Activated naive CD4-positive, alpha-beta T cell treated with anti-CD3 and anti-CD28 coated beads, Interleukin-2, amount 50 U/mL, for 16 hours (primary cell): ENCODE measurements at regions not wholly inside any gene's neighbourhood (a gene's known extent, or its start where the extent isn't known, plus 50 kb on each side); places are given as distances from the start of the nearest gene placed in this dataset.
"Not testable (repeated sequence)": the region's sequence is repeated elsewhere in the genome, so short reads cannot be mapped to it uniquely, and the experiment has no call there.

ENCODE experiments used
- DNase-seq: peaks from one replicate; pipeline ENCODE4 v3.0.0-alpha.2; 2020

DNA sequence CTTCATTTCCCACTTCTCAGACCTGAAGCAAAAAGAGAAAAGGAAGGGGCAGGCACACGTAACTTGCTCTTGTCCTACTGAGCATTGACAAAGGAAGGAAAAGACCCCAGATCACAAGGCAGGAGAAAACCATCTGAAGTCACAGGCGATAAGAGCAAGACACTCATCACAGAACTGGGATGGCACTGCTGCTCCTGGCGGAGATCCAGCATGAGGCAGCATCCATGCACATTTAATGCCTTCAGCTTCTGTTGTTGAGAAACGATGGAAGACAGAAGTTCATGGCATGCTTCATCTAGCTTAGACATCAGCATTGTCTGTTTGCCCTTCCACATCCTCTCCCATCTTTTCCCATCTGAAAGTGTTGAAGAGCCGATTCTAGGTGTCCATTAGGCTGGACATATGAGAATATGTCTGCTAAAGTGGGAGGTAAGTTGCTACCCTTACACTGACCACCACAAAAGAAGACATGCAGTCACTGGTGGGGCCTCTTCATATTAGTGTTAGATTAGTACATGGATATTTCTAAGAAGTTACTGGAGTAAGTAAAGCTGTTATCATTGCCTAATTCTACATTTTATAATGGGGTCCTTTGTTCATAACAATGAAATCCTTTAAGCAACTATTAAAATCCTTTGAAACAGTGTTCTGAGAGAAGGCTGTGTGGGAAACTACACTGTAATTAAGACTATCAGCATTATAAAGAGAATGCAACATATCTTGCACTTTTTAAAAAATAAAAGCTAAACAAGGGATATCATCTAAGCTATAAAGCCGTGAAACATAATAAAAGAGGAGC lies 618.5 kb downstream of the C6orf118 start:
- no peak for DNase-seq

DNA sequence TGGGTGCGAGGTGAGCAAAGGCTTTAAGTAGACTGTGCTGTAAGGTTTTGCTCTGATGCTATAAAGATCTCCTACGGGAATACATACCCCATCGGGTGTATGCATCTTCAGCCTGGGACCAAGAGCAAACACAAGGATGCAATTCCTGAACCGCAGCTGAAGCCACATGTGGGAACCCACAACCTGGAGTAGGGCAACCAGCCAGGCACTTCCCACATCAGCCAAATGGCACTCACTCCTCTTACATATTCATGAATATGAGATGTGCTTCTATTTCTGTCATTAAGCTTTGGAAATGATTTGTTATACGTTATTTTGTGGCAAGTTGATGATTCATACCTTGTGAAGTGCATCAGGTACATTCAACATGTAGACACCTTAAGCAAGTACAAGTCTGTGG lies 619.2 kb downstream of the C6orf118 start:
- DNase-seq = no peak

DNA sequence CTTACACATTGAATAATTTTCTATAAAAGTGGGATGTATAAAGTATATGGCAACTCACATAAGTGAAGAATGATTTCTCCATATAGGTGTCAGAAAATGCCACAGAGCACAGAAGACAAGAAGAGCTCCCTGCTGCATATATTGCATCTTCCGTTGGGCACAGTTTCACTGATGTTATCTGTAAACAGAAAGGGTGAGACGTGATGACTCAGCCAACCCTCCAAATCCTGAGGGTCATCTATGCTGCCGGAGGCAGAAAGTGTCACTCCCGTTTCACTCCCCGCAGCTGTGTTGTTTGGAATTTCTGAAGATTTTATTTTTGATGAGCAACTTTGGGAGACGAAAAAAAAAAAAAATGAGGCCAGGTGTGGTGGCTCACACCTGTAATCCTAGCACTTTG lies 644.1 kb downstream of the C6orf118 start:
- no peak for DNase-seq

DNA sequence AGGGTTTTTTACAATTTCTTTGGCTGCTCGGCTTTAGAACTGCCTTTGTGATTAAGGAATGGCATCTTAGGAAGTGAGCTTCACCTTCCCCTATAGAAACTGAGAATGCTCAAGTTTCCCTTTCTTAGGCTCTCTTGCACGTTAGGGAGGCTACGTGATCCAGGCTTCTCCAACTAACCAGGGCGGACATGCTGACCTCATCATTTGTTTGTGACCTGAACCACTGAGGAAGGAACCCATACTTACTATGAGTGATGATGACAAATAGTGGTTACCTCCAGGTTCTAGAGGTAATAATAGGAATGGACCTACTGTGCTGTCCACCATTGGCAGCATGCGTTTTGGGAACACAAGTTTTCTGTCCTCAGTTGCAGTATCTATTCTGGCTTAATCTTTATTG lies 645.8 kb downstream of the C6orf118 start:
- no peak for DNase-seq

DNA sequence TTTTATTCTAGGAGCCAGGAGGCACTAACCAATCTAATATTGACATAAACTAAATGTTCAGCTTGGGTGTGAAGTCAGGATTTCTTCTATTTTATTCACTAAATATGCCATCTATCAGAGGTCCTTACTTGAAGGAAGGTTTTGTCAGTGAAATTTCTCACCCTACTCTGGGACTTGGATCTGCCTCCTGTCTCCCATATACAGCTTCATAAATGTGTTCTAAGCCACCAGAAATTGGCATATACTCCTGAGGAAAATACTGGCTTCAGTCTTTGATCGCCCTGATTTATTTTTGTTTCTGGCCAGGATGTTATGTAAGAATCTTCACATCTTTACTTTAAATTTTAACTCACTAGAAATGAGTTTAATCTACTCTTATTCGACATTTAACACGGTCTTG lies 647.7 kb downstream of the C6orf118 start:
- no peak for DNase-seq

DNA sequence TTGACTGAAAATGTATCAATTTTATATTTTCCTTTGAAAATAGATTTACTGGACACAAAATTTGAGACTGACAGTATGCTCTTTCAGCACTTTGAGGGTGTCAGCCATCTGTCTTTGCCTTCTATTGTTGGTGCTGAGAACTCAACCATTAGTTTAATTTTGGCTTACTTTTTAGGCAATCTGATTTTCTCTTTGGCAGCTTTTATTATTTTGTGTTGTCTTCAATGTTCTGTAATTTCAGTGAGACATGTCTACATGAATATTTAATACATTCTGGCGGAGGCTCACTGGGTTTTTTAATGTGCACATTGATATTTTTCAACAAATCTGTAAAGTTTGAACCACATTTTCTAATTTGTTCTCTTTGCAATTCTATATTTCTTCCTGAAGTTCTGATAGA lies 648.6 kb downstream of the C6orf118 start:
- no peak for DNase-seq

DNA sequence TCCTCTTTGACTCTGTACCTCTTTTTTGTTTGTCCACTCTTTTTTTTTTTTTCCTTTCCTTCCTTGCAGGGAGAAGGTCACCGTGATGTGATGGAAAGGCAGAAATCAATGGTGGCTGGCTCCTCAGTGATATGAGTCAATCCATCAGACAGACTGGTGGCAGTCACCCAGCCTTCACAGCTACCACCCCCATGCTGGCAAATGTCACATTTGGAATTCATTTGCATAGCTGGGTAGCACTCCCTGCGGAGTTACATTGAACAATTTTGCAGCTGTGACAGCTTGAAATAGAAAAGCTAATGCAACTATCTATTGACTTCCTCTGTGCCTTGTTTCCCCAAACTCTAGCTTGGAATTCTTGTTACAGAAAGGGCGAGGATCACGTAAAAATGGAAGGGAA lies 668.4 kb downstream of the C6orf118 start:
- DNase-seq = no peak

DNA sequence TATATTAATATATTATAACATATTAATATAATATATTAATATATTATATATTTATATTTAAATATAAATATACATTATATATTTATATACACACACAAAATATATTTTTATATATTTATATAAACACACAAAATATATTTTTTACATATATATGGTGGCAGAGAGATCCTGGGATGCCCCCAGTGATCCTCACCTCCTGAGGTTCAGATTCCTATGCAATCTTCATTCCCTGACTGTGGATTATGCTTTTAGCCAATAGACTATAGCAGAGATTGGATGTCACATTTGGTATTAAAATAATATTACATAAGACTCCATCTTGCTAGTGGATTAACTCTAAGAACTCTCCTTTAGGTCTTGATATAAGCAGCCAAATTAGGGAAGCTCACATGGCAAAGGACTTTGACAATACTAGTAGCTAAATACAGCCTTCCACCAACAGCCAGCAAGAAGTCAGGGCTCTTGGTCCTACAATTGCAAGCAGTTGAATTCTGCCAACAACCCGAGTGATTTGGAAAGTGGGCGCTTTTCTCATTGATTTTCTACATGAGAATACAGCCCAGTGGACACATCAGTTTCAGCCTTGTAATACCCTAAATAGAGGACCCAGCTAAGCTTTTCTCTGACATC lies 681.0 kb downstream of the C6orf118 start:
- DNase-seq = no peak

DNA sequence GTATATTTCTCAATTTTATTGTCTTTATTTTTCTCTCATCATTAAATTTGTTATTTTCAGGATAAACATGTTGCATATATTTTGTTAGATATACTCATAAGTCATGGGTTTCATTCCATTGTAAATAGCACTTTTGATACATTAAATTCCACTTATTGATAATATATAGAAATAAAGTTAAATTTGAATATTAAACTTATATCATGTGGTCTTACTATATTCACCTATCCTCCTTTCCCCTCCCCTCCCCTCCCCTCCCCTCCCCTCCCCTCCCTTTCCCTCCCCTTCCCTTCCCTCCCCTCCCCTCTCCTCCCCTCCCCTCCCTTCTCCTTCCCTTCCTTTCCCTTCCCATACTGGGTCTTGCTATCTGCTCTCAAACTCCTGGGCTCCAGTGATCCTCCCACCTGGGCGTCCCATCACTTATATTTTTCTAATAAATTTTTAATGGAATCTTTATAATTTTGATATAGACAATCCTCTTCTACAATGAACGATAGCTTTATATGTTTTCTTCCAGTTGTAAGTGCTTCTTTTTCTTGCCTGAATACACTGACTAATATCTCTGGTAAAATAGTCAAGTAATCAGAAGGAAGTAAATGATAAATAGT lies 692.4 kb downstream of the C6orf118 start:
- DNase-seq = no peak

DNA sequence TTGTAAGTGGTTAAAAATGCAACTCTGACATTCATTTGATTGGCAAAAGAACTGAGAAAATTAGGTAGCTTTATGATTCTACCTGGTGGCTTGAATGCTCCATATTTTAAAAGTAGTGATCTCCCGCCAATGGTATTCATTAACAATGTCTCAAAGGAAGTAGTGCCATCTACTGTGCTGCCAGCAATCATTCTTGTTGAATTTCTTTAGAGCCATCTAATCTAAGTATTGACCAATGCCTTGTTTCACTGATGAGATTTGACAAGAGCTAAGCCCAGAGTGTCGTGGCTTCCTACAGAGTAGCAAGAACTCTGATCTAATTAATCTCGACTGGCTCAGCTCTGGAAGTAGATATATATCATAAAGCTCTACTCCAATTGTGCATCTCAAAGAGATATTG lies 696.7 kb downstream of the C6orf118 start:
- DNase-seq = no peak

DNA sequence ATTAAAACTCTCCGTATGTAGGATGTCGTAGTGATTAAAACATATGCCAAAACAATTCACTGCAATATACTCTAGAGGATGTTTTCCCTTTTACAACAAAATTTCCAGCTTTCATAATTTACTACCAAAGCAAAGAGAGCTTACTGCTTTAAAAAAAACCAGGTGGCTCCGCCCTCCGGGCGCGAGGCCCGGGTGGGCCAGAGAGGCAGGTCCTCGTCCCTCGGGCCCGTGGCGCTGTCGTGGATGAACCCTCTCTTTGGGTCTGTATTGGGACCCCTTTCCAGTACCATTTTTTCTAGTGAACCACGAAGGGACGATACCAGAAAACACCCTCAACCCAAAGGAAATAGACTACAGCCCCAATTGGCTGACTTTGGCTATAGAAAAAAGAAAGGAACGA lies 698.5 kb downstream of the C6orf118 start:
- DNase-seq = not testable (repeated sequence)

DNA sequence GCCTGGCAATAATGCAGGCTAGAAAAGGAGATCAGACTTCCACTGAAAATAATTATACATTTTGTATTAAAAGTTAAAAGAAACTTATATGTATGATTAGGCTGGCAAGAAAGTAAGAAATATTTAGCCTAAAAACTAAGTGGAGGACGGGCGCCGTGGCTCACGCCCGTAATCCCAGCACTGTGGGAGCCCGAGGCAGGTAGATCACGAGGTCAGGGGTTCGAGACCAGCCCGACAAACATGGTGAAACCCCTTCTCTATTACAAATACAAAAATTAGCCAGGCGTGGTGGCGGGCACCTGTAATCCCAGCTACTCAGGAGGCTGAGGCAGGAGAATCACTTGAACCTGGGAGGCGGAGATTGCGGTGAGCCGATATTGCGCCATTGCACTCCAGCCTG lies 707.0 kb downstream of the C6orf118 start:
- not testable (repeated sequence) for DNase-seq

DNA sequence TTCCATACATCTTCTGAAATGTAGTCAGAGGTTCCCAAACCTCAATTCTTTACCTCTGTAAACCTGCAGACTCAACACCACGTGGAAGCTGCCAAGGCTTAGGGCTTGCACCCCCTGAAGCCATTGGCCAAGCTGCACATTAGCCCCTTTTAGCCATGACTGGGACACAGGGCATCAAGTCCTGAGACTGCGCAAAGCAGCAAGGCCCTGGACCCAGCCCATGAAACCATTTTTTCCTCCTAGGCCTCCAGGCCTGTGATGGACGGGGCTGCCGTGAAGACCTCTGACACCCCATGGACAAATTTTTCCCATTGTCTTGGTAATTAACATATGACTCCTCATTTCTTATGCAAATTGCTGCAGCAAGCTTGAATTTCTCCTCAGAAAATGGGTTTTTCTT lies 727.8 kb downstream of the C6orf118 start:
- DNase-seq = no peak

DNA sequence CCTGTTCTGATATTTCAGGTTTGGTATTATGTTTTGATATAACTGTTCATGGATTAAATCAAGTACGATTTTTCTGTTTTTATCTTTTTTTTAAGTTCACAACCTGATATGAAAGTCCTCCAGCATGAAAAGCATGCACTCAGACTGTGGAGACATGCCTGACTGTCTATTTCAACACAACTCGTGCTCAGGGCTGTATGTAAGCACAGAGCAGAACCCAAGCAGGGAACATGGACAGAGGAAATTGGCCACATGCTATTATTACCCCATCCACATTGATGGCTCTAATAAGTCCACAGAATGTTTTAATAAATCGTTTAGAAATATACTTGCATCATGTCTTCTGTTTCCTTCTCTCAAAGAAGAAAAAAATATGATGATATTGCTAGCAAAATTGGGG lies 730.4 kb downstream of the C6orf118 start:
- no peak for DNase-seq

DNA sequence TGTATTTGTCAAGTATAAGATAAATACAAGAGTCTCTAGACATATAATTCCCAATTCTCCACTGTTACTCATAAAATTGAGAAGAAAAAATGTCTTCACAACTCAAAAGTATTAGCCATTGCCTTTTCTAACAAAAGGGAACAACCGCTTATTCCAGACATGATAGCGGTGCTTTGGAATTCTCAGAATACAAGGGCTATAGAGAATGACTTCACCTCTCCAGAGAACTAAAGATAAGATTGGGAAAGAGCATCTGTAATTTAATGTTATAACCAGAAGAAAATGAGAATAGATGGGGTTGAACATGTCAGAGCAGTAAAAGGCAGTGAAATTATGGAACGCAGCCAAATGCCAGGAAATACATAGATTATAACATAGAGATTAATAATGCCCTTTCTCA lies 730.8 kb downstream of the C6orf118 start:
- no peak for DNase-seq

DNA sequence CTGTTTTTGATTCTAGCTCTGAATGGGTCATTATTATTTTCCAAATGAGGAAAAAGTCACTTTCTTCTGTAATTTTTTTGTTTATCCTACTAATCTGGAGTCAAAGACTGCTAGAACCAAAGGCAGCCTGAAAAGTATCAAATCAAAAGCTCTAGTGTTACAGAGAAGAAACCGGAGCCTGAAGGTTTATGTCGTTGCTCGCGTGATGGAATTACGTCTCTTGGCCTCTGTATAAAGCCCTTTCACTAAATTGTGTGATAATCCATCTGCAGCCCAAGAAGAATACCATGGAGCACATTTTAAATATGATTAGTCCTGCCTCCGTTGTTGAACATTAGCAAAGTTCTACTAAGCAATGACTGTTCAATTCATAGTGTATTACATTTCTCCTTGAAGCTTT lies 738.6 kb downstream of the C6orf118 start:
- DNase-seq = no peak

DNA sequence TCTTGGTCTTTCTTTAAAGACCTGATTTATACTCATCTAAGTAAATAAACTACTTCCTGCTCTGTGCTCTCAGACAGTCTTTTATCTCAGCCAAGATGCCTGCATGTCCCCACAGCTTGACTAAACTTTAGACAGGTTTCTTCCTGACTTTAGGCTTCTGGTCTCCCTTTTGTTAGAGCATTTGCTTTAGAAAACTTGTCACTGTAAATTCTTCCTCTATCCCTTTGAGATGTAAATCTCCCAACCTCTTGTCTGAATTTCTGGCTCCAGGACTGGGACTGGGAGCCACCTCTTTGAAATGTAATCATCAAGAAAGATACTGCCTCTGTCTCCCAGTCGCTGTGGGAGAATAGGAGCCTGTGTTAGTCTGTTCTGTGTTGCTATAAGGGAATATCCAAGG lies 739.9 kb downstream of the C6orf118 start:
- DNase-seq = no peak

DNA sequence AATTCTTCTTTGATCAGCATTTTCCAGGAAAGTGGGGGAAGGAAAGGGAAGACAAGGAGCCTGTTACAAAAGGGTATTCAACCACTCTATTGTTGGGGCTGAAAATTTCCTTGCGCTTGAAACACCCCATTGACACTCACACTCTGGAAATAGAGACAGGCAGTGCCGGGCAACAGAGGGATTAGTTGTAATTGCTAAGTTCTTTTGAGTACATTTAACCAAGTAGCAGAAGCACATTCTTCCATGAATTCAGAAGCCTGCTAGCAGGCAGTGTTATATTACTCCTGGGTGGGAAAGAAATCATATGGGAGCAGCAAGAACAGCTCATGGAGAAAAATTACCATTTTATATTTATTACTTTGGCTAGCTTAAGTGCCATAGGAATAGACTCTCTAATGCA lies 745.5 kb downstream of the C6orf118 start:
- no peak for DNase-seq

DNA sequence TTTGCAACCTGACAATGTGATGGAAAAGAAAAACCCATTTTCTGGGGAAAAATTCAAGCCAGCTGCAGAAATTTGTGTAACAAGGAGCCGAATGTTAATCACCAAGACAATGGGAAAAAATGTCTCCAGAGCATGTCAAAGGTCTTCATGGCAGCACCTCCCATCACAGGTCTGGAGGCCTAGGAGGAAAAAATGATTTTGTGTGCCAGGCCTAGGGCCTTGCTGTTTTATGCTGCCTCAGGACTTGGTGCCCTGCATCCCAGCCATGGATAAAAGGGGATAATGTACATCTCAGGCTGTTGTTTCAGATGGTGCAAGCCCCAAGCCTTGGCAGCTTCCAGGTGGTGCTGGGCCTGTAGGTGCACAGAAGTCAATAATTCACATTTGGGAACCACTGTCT lies 747.7 kb downstream of the C6orf118 start:
- no peak for DNase-seq

DNA sequence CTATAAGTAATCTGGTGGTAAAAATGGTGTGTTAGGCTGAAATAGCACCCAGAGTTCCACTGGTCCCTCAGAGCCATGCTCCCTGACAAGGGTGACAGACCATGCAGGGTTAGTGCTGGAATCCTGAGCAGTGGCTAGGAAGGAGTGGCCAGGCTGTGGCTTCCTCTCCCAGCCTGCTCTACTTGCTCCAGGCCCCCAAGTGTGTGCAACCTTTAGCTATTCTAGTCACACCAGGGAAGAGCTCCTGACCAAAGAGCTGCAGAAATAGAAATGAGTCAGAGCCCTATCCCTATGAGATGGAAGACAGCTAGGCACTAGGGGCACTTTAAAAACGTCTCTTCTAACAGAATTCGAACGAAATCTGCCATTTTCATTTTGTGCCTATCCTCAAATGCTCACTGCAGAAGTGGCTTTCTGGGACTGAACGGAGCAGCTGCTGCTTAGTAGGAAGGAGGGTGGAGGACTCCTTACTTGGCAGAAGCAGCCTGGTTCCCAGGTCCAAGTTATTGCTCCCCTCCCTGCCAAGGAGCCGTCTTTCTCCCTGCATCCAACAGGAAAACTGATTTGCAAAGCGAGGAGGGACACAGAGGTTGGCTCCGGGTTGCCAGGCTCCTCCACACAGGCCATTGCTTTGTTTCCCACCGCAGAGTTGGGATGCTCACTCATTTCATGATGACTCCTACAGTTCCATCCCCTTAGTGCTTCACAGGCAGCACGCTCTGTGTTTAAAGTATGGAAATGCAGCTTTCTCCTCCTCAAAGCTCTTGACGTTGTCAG lies 754.5 kb downstream of the C6orf118 start:
- no peak for DNase-seq

DNA sequence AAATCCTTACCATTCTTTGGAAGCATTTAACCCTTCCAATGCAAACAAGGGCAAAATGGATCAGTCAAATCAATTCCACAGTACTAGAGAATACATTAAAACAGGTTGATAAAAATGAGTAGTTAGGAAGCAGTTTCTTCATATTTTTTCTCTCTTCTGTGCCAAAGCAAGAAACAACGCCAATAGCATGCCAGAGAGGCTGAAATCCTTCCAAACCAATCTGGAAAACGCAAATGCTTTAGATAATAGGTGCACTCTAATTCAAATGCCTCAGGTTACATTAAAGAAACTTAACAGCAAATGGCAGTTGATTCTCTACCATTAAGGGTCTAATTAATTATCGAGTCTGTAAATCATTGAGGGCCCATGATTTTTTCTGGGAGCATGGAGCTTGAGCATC lies 755.2 kb downstream of the C6orf118 start:
- DNase-seq = no peak

DNA sequence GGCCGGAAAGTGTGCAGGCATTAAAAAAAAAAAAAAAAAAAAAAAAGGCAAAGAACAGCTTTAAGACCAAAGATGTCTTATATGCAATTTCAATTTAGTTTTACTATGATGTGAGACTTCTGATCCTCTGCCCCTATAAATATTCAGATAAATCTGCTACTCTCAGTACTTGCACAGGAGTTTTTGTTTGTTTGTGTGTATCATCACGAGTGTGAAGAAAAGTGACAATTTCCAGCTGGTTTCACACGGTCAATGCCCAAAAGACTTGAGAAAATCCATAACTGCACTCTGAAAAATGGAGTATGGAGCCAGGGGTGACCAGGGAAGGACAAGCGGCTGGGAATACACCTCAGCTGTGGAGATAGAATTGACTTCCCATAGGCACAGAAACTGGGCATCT lies 757.7 kb downstream of the C6orf118 start:
- no peak for DNase-seq

DNA sequence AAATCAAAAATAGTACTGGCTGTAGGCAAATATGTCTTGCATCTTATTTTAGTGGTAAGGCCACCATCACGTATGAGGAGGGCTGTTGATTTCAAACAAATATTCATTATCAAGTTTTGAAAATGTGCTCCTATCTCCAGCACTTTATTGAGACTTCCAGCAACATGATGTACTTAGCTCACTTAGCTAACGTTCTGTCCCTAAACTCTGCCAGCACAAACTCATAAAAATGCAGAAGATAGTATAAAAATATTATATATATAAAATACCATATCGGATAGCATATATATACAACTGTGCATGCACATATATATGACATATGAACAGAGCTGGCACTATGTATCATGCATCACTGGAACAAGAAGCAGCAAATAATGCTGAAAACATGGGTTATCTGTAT lies 762.3 kb downstream of the C6orf118 start:
- DNase-seq = no peak

DNA sequence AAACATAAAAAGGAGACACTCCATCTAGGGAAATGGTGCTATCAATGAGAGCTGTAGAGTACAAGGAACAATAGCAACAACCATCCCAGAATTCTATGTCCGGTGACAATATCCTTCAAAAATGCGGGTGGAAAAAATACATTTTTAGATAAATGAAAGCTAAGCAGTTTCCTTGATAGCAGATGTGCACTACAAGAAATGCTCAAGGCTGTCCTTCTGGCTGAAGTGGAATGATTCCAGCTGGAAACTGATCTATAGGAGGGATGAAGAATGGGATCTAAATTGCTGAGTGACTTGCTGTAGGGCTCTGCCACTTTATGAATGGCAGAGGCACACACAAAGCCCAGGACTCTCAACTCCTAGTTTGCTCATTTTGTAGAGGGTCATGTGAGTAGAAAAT lies 763.1 kb downstream of the C6orf118 start:
- DNase-seq = no peak
